K562 (cell line): ENCODE measurements at regions not wholly inside any gene's neighbourhood (a gene's known extent, or its start where the extent isn't known, plus 50 kb on each side); places are given as distances from the start of the nearest gene placed in this dataset.

Experiments
- ATAC-seq: fragments of 200-7000 bp; cut with Tn5 transposase; 3 replicates; pipeline ENCODE4 v1.9.1; 2020; ENCODE audit warnings: moderate library complexity
- BruUV-seq: library from RNA; stranded (reverse); fragments of 400-500 nt; replicated peaks from 2 replicates; lab custom pipeline; 2021; lab: Mats Ljungman, UMichigan
- CTCF ChIA-PET: fragments of 300-600 bp; formaldehyde crosslinking; extraction: SDS; loops from one replicate; lab custom pipeline; 2021; ENCODE audit warnings: low intra/inter-chr PET ratio; lab: Yijun Ruan, JAX
- POLR2A ChIA-PET: fragments of 300-600, 350-650 bp; sonication (Branson Sonifier 250); formaldehyde crosslinking; extraction: SDS; loops from one replicate; lab custom pipeline; 2021; ENCODE audit warnings: antibody characterized with exemption, inconsistent platforms; lab: Yijun Ruan, JAX
- DNase-seq, 4 experiments: peaks; one replicate each; pipeline versions ENCODE4 v3.0.0 to v3.0.0-alpha.2; 2011 to 2018; ENCODE audit warnings: low spot score in 3 of 4, mixed read lengths in 3 of 4; ENCODE audit errors: extremely low read depth in 1 of 4
- FAIRE-seq: peaks from 2 replicates; lab custom pipeline; 2011; peaks lifted over from hg19 to GRCh38; lab: Jason Lieb, UNC
- H2AFZ ChIP-seq: 2 replicates; pipeline ENCODE4 v1.6.0; 2011; ENCODE audit warnings: low read depth, low read length, control low read depth, inconsistent platforms
- H3K27ac ChIP-seq: fragments of 200-600 bp; 3 replicates; pipeline ENCODE4 v1.8.0; 2011; ENCODE audit warnings: low read depth, mild to moderate bottlenecking, control low read depth, inconsistent platforms, low read length, moderate library complexity, mixed read lengths; ENCODE audit errors: extremely low read depth
- H3K27me3 ChIP-seq, 2 experiments: fragments of 300-600 bp in 1 of 2; 2 replicates in 1 of 2; 3 replicates in 1 of 2; pipeline versions ENCODE4 v1.6.0 to v1.8.0; 2011; ENCODE audit warnings: inconsistent platforms in 2 of 2, low read length in 2 of 2, mild to moderate bottlenecking in 1 of 2, mixed read lengths in 1 of 2, moderate library complexity in 1 of 2; ENCODE audit not compliant: control insufficient read depth in 2 of 2, insufficient read depth in 2 of 2
- H3K36me3 ChIP-seq: fragments of 300-600 bp; 3 replicates; pipeline ENCODE4 v1.8.0; 2011; ENCODE audit warnings: mild to moderate bottlenecking, low read length, inconsistent platforms; ENCODE audit not compliant: control insufficient read depth, insufficient read depth
- H3K4me1 ChIP-seq, 2 experiments: fragments of 200-600 bp in 1 of 2; replicated peaks in 1 of 2; 2 replicates in 1 of 2; 3 replicates in 1 of 2; pipeline versions ENCODE4 v1.5.1 to v1.8.0; 2011; ENCODE audit warnings: inconsistent platforms in 2 of 2, low read length in 2 of 2, mild to moderate bottlenecking in 1 of 2, mixed read lengths in 1 of 2, moderate library complexity in 1 of 2; ENCODE audit not compliant: control insufficient read depth in 2 of 2, insufficient read depth in 2 of 2
- H3K4me2 ChIP-seq: 2 replicates; pipeline ENCODE4 v1.6.1; 2011; ENCODE audit warnings: low read length, control low read depth, inconsistent platforms, mixed read lengths; ENCODE audit not compliant: insufficient read depth
- H3K4me3 ChIP-seq: fragments of 200-600 bp; sonication (generic), shearing (Covaris generic); 2 replicates; pipeline ENCODE4 v1.5.1; 2016; ENCODE audit warnings: control low read depth, inconsistent platforms
- H3K79me2 ChIP-seq: fragments of 200-600 bp; 3 replicates; pipeline ENCODE4 v1.8.0; 2011; ENCODE audit warnings: low read length, inconsistent platforms; ENCODE audit not compliant: control insufficient read depth, insufficient read depth
- H3K9ac ChIP-seq, 2 experiments: 2 replicates each; pipeline versions ENCODE4 v1.6.0 to v1.6.1; 2011; ENCODE audit warnings: low read depth in 2 of 2, low read length in 2 of 2, control low read depth in 1 of 2, inconsistent platforms in 1 of 2, mild to moderate bottlenecking in 1 of 2, mixed read lengths in 1 of 2; ENCODE audit not compliant: insufficient read depth in 1 of 2
- H3K9me1 ChIP-seq: one replicate; pipeline ENCODE4 v1.6.0; 2011; ENCODE audit warnings: inconsistent platforms, mild to moderate bottlenecking, low read length, moderate library complexity; ENCODE audit not compliant: control insufficient read depth, insufficient read depth
- H3K9me3 ChIP-seq: replicated peaks from 2 replicates; pipeline ENCODE4 v1.5.1; 2011; ENCODE audit warnings: low read depth, low read length, inconsistent platforms; ENCODE audit not compliant: control insufficient read depth, insufficient read depth
- H4K20me1 ChIP-seq: replicated peaks from 2 replicates; pipeline ENCODE4 v1.6.1; 2011; ENCODE audit warnings: low read length, inconsistent platforms, mixed read lengths; ENCODE audit not compliant: control insufficient read depth, insufficient read depth
- ATF7 ChIP-seq: fragments of 450-650 bp; IDR thresholded peaks from 2 replicates; pipeline ENCODE4 v1.7.1; 2014; ENCODE audit warnings: mild to moderate bottlenecking, moderate library complexity
- DMBX1 ChIP-seq: fragments of 250-450 bp; sonication (Bioruptor Pico); IDR thresholded peaks from 2 replicates; pipeline ENCODE4 v1.8.0; 2022; ENCODE audit warnings: inconsistent platforms, mild to moderate bottlenecking, moderate library complexity, borderline replicate concordance
- JUN ChIP-seq, 2 experiments: sonication (generic) in 1 of 2; formaldehyde crosslinking in 1 of 2; IDR thresholded peaks; 2 replicates each; pipeline versions ENCODE4 v1.6.1 to v1.8.0; 2012 to 2022; ENCODE audit warnings: borderline replicate concordance in 2 of 2, mild to moderate bottlenecking in 2 of 2, improper control_type of control experiment in 1 of 2, low read depth in 1 of 2, low read length in 1 of 2, missing genetic modification reagents in 1 of 2
- NR1H2 ChIP-seq: sonication (generic); formaldehyde crosslinking; IDR thresholded peaks from 2 replicates; pipeline ENCODE4 v1.4.0; 2020; ENCODE audit warnings: mild to moderate bottlenecking, missing genetic modification reagents
- RFX1 ChIP-seq: fragments of 450-650 bp; IDR thresholded peaks from 2 replicates; pipeline ENCODE4 v1.6.1; 2016; ENCODE audit warnings: mild to moderate bottlenecking, moderate library complexity
- SAP30 ChIP-seq: fragments of 200-600 bp; sonication (generic); IDR thresholded peaks from 2 replicates; pipeline ENCODE4 v1.6.1; 2012; ENCODE audit warnings: borderline replicate concordance, low read depth, mild to moderate bottlenecking, moderate library complexity, low read length, control low read depth, inconsistent platforms; ENCODE audit not compliant: insufficient read depth, poor library complexity, severe bottlenecking
- SIN3B ChIP-seq: fragments of 450-650 bp; IDR thresholded peaks from 2 replicates; pipeline ENCODE4 v1.6.1; 2017; ENCODE audit warnings: low read depth, mild to moderate bottlenecking, moderate library complexity
- SP2 ChIP-seq: IDR thresholded peaks from 2 replicates; pipeline ENCODE4 v1.6.1; 2011; ENCODE audit warnings: mild to moderate bottlenecking, low read depth, low read length, moderate library complexity; ENCODE audit not compliant: poor library complexity, severe bottlenecking; ENCODE audit errors: extremely low read depth
- ZNF124 ChIP-seq: sonication (generic); formaldehyde crosslinking; IDR thresholded peaks from 2 replicates; pipeline ENCODE4 v1.8.1; 2022; ENCODE audit warnings: missing genetic modification reagents
- WGBS: fragments of 100-300 bp; shearing (Covaris generic); methylation state at CpG from one replicate; pipeline ENCODE4 v1.1.6; 2016; ENCODE audit warnings: low coverage, mixed read lengths; ENCODE audit not compliant: insufficient coverage; ENCODE audit errors: missing lambda C conversion rate; 5-methylcytosine and 5-hydroxymethylcytosine counted together
- in situ Hi-C: fragments of 300-500 bp; cut with MboI; formaldehyde crosslinking; loops from 4 replicates; pipeline ENCODE4 v1.15.0; 2018; ENCODE audit warnings: inconsistent platforms, mixed read lengths
- intact Hi-C: fragments of 100-400 bp; cut with micrococcal nuclease; formaldehyde crosslinking; loops from 2 replicates; pipeline ENCODE4 v1.14.2; 2022
- TF ChIP-seq, protein P1 (sequence below): fragments of 250-450 bp; sonication (Bioruptor Pico); IDR thresholded peaks from 2 replicates; pipeline ENCODE4 v1.8.0; 2021; ENCODE audit warnings: mild to moderate bottlenecking, moderate library complexity
- TF ChIP-seq, protein P2 (sequence below): fragments of 450-650 bp; formaldehyde crosslinking; IDR thresholded peaks from 2 replicates; pipeline ENCODE4 v1.4.0; 2020; ENCODE audit warnings: mild to moderate bottlenecking, moderate library complexity
- TF ChIP-seq, protein P3 (sequence below): fragments of 450-650 bp; formaldehyde crosslinking; IDR thresholded peaks from 2 replicates; pipeline ENCODE4 v1.4.0; 2022; ENCODE audit warnings: missing genetic modification characterization
- TF ChIP-seq, protein P4 (sequence below): fragments of 450-650 bp; IDR thresholded peaks from 2 replicates; pipeline ENCODE4 v1.6.1; 2018; ENCODE audit not compliant: partially characterized antibody

DNA sequence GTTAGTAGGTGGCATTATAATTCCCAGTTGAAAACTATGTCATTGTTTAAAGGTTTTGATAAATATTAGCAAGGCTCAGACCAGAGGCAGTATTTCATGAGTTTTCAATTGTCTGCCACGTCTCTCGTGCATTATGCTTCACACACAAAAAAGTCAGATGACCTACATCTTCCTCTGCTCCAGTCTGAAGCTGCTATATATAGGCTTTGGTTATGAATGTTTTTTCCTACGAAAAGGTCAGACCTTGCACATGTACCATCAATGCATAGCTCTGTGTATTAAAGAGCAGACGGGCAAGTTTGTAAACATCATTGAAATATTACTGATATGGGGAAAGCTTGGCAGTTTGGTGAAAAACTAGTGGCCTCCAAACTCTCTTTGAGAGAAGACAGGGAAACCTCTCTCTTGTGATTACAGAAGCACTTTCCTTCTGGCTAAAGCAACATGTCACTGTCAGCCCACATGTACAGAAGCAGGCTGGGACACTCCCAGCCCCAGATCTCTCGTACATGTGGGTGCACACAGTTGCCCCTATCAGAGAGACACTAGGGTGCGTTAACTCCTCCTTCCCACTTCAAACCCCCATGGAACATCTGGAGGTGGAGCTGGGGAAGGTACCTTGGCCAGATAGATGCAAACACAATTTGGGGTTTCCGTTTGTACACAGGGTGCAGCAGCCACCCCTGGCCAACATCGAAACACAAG, 184.0 kb upstream of the BCL6 start:
- no peak overlapping the region for H3K9ac ChIP-seq
- H3K9me1 ChIP-seq, result no peaks in the 10 kb centered on the region
- no peaks in the 10 kb centered on the region for H3K79me2 ChIP-seq
- no peak for ATAC-seq
- no peak for FAIRE-seq
- no peaks in the 10 kb centered on the region for H3K36me3 ChIP-seq
- no peaks in the 10 kb centered on the region for H3K4me1 ChIP-seq
- POLR2A ChIA-PET, result interaction anchor here (0.8 kb wide), 1 partner anchor 16 kb away, joined by 3 read pairs; no protein-coding TSS in a partner anchor
- CTCF ChIA-PET, result no interaction called here
- no TSS peak for BruUV-seq
- no peaks in the 10 kb centered on the region; the same call in 1 of the 2 replicates for H4K20me1 ChIP-seq
- H3K27me3 ChIP-seq, result peaks cover 4 to 5% of the 10 kb centered on the region in 2 experiments; a peak in 1 of 5 replicates
- intact Hi-C loops (no loop called here), in situ Hi-C loops (no loop called here)
- no peak overlapping the region for H3K4me2 ChIP-seq
- H3K4me3 ChIP-seq, result no peak overlapping the region
- DNase-seq, result no peak
- no peaks in the 10 kb centered on the region for H3K9me3 ChIP-seq
- H3K27ac ChIP-seq, result no peak overlapping the region
- no peak overlapping the region for H2AFZ ChIP-seq
- 0% methylated on average over 8 of the region's 8 CpGs for WGBS
- TF ChIP-seq, protein P1, sequence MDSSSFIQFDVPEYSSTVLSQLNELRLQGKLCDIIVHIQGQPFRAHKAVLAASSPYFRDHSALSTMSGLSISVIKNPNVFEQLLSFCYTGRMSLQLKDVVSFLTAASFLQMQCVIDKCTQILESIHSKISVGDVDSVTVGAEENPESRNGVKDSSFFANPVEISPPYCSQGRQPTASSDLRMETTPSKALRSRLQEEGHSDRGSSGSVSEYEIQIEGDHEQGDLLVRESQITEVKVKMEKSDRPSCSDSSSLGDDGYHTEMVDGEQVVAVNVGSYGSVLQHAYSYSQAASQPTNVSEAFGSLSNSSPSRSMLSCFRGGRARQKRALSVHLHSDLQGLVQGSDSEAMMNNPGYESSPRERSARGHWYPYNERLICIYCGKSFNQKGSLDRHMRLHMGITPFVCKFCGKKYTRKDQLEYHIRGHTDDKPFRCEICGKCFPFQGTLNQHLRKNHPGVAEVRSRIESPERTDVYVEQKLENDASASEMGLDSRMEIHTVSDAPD (CRISPR knock-in tag), result no peak
- TF ChIP-seq, protein P2, sequence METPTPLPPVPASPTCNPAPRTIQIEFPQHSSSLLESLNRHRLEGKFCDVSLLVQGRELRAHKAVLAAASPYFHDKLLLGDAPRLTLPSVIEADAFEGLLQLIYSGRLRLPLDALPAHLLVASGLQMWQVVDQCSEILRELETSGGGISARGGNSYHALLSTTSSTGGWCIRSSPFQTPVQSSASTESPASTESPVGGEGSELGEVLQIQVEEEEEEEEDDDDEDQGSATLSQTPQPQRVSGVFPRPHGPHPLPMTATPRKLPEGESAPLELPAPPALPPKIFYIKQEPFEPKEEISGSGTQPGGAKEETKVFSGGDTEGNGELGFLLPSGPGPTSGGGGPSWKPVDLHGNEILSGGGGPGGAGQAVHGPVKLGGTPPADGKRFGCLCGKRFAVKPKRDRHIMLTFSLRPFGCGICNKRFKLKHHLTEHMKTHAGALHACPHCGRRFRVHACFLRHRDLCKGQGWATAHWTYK (CRISPR knock-in tag), result no peak
- TF ChIP-seq, protein P3, sequence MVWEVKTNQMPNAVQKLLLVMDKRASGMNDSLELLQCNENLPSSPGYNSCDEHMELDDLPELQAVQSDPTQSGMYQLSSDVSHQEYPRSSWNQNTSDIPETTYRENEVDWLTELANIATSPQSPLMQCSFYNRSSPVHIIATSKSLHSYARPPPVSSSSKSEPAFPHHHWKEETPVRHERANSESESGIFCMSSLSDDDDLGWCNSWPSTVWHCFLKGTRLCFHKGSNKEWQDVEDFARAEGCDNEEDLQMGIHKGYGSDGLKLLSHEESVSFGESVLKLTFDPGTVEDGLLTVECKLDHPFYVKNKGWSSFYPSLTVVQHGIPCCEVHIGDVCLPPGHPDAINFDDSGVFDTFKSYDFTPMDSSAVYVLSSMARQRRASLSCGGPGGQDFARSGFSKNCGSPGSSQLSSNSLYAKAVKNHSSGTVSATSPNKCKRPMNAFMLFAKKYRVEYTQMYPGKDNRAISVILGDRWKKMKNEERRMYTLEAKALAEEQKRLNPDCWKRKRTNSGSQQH, result no peak
- TF ChIP-seq SAP30 (no peak), JUN (IDR thresholded peaks at IDR 0.05; ENCODE audit: borderline replicate concordance, low read depth, low read length) (no peak), JUN (CRISPR knock-in tag; IDR thresholded peaks at IDR 0.05; ENCODE audit: borderline replicate concordance) (no peak), ZNF124 (CRISPR knock-in tag) (no peak), SIN3B (no peak), NR1H2 (CRISPR knock-in tag) (no peak), SP2 (no peak), DMBX1 (CRISPR knock-in tag) (no peak), ATF7 (no peak), RFX1 (no peak)
- TF ChIP-seq, protein P4, sequence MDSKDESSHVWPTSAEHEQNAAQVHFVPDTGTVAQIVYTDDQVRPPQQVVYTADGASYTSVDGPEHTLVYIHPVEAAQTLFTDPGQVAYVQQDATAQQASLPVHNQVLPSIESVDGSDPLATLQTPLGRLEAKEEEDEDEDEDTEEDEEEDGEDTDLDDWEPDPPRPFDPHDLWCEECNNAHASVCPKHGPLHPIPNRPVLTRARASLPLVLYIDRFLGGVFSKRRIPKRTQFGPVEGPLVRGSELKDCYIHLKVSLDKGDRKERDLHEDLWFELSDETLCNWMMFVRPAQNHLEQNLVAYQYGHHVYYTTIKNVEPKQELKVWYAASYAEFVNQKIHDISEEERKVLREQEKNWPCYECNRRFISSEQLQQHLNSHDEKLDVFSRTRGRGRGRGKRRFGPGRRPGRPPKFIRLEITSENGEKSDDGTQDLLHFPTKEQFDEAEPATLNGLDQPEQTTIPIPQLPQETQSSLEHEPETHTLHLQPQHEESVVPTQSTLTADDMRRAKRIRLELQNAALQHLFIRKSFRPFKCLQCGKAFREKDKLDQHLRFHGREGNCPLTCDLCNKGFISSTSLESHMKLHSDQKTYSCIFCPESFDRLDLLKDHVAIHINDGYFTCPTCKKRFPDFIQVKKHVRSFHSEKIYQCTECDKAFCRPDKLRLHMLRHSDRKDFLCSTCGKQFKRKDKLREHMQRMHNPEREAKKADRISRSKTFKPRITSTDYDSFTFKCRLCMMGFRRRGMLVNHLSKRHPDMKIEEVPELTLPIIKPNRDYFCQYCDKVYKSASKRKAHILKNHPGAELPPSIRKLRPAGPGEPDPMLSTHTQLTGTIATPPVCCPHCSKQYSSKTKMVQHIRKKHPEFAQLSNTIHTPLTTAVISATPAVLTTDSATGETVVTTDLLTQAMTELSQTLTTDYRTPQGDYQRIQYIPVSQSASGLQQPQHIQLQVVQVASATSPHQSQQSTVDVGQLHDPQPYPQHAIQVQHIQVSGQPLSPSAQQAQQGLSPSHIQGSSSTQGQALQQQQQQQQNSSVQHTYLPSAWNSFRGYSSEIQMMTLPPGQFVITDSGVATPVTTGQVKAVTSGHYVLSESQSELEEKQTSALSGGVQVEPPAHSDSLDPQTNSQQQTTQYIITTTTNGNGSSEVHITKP, result no peak
